ENCODE measurements at regions not wholly inside any gene's neighbourhood (a gene's known extent, or its start where the extent isn't known, plus 50 kb on each side); places are given as distances from the start of the nearest gene placed in this dataset.

- TF ChIP-seq EZH2 (IDR thresholded peaks at IDR 0.05; ENCODE audit: insufficient read depth, poor library complexity, severe bottlenecking) = no peak
- no peak for TF ChIP-seq EZH2phosphoT487 (IDR thresholded peaks at IDR 0.05; ENCODE audit: insufficient read depth, low read depth)
Observed at GRCh38 chr10:58064714-58065528, 202.8 kb downstream of the IPMK start.
